T-cell (primary cell): ENCODE measurements at regions not wholly inside any gene's neighbourhood (a gene's known extent, or its start where the extent isn't known, plus 50 kb on each side); places are given as distances from the start of the nearest gene placed in this dataset.

Experiments
- ATAC-seq, 4 experiments: fragments of 200-7000 bp in 3 of 4; fragments of 150-1000 bp in 1 of 4; cut with Tn5 transposase; replicated peaks in 1 of 4; 1 replicate in 3 of 4; 2 replicates in 1 of 4; pipeline ENCODE4 v1.10.0; 2021; ENCODE audit warnings: moderate library complexity in 3 of 4, mild to moderate bottlenecking in 2 of 4, moderate number of reproducible peaks in 1 of 4
- CTCF ChIA-PET, 2 donors: fragments of 300-600 bp; sonication (Branson Sonifier 250); formaldehyde crosslinking; loops; one replicate each; lab custom pipeline; 2022; ENCODE audit warnings: antibody characterized with exemption in 2 of 2; lab: Charles Lee
- POLR2A ChIA-PET, 2 donors: fragments of 300-600 bp; sonication (Branson Sonifier 250); formaldehyde crosslinking; loops; one replicate each; lab custom pipeline; 2022; ENCODE audit warnings: antibody characterized with exemption in 2 of 2; lab: Charles Lee
- DNase-seq, 35 experiments: peaks; one replicate each; pipeline versions ENCODE4 v3.0.0 to v3.0.0-alpha.2; 2013 to 2023
- H3K27ac ChIP-seq: one replicate; pipeline ENCODE4 v1.5.1; 2013; ENCODE audit warnings: low read length
- H3K27me3 ChIP-seq, 2 experiments: replicated peaks in 1 of 2; 1 replicate in 1 of 2; 2 replicates in 1 of 2; pipeline versions ENCODE4 v1.6.1 to v1.7.0; 2013; ENCODE audit warnings: low read length in 1 of 2, mixed read lengths in 1 of 2; ENCODE audit not compliant: control insufficient read depth in 2 of 2, insufficient read depth in 2 of 2; ENCODE audit errors: extremely low read depth in 1 of 2
- H3K36me3 ChIP-seq, 2 donors: 1 replicate in 1 of 2; 2 replicates in 1 of 2; pipeline versions ENCODE4 v1.6.1 to v1.7.0; 2013; ENCODE audit warnings: low read length in 1 of 2; ENCODE audit not compliant: control insufficient read depth in 2 of 2, insufficient read depth in 1 of 2; ENCODE audit errors: extremely low read depth in 1 of 2
- H3K4me1 ChIP-seq, 2 experiments: 1 replicate in 1 of 2; 2 replicates in 1 of 2; pipeline versions ENCODE4 v1.6.1 to v1.7.0; 2013; ENCODE audit warnings: low read length in 2 of 2, mixed read lengths in 1 of 2; ENCODE audit not compliant: insufficient read depth in 2 of 2, control insufficient read depth in 1 of 2; ENCODE audit errors: extremely low read depth in 1 of 2
- H3K4me3 ChIP-seq, 2 donors: 1 replicate in 1 of 2; 2 replicates in 1 of 2; pipeline versions ENCODE4 v1.5.1 to v1.7.0; 2013; ENCODE audit warnings: mild to moderate bottlenecking in 2 of 2, low read length in 1 of 2, moderate library complexity in 1 of 2; ENCODE audit not compliant: control insufficient read depth in 1 of 2; ENCODE audit errors: extremely low read depth in 1 of 2
- H3K9me3 ChIP-seq: 2 replicates; pipeline ENCODE4 v1.7.0; 2013
- H3K27ac Mint-ChIP-seq, 2 donors: one replicate each; pipeline ENCODE4 v1.8.0; 2020 to 2021; ENCODE audit warnings: mild to moderate bottlenecking in 2 of 2, mixed read lengths in 2 of 2
- H3K27me3 Mint-ChIP-seq, 2 donors: one replicate each; pipeline ENCODE4 v1.8.0; 2021 to 2022; ENCODE audit warnings: mixed read lengths in 2 of 2
- H3K36me3 Mint-ChIP-seq: one replicate; pipeline ENCODE4 v1.8.0; 2021; ENCODE audit warnings: mixed read lengths
- H3K4me1 Mint-ChIP-seq, 3 donors: one replicate each; pipeline ENCODE4 v1.8.0; 2020 to 2022; ENCODE audit warnings: mixed read lengths in 3 of 3, mild to moderate bottlenecking in 1 of 3
- H3K4me3 Mint-ChIP-seq, 3 donors: one replicate each; pipeline ENCODE4 v1.8.0; 2020 to 2022; ENCODE audit warnings: mild to moderate bottlenecking in 3 of 3, mixed read lengths in 3 of 3, moderate library complexity in 3 of 3
- H3K9me3 Mint-ChIP-seq, 3 donors: one replicate each; pipeline ENCODE4 v1.8.0; 2020 to 2022; ENCODE audit warnings: mixed read lengths in 3 of 3
- WGBS: methylation state at CpG from one replicate; pipeline ENCODE4 v1.1.5; 2013; ENCODE audit warnings: missing lambda C conversion rate; ENCODE audit not compliant: insufficient coverage; 5-methylcytosine and 5-hydroxymethylcytosine counted together

GRCh38 chr4:129208481-129208880 is 112.5 kb downstream of the C4orf33 start:
- Histone ChIP-seq H3K27me3 (peaks cover 0 to 3% of the 10 kb centered on the region in 2 experiments), H3K9me3 (no peaks in the 10 kb centered on the region), H3K36me3 (no peaks in the 10 kb centered on the region), H3K4me3 (no peak overlapping the region), H3K27ac (no peak overlapping the region), H3K4me1 (no peaks in the 10 kb centered on the region)
- no peak overlapping the region for H3K27ac Mint-ChIP-seq
- ChIA-PET CTCF (no interaction called here), POLR2A (no interaction called here)
- H3K27me3 Mint-ChIP-seq, result peaks cover 7 to 17% of the 10 kb centered on the region in 2 donors
- WGBS, result no CpG with 5 or more reads among the region's 3 CpGs
- no peaks in the 10 kb centered on the region for H3K9me3 Mint-ChIP-seq
- H3K36me3 Mint-ChIP-seq, result no peaks in the 10 kb centered on the region
- no peak overlapping the region for H3K4me3 Mint-ChIP-seq
- no peaks in the 10 kb centered on the region for H3K4me1 Mint-ChIP-seq
- ATAC-seq (no peak), DNase-seq (no peak)

- no peaks in the 10 kb centered on the region for H3K36me3 ChIP-seq
- no peaks in the 10 kb centered on the region for H3K9me3 Mint-ChIP-seq
- H3K27ac Mint-ChIP-seq, result no peak overlapping the region
- H3K4me1 ChIP-seq, result no peaks in the 10 kb centered on the region
- no peaks in the 10 kb centered on the region for H3K36me3 Mint-ChIP-seq
- WGBS, result no CpG with 5 or more reads among the region's 1 CpG
- no peak for DNase-seq
- CTCF ChIA-PET, result no interaction called here
- no peak for ATAC-seq
- H3K27me3 ChIP-seq, result peaks cover 0 to 3% of the 10 kb centered on the region in 2 experiments
- no peak overlapping the region for H3K27ac ChIP-seq
- H3K27me3 Mint-ChIP-seq, result peaks cover 5 to 7% of the 10 kb centered on the region in 2 donors
- POLR2A ChIA-PET, result no interaction called here
- H3K4me3 Mint-ChIP-seq, result no peak overlapping the region
- H3K4me3 ChIP-seq, result no peak overlapping the region
- no peaks in the 10 kb centered on the region for H3K4me1 Mint-ChIP-seq
- H3K9me3 ChIP-seq, result no peaks in the 10 kb centered on the region
Measured at GRCh38 chr4:129213692-129214091, 117.7 kb downstream of the C4orf33 start.

GRCh38 chr4:129218360-129218759 is 122.4 kb downstream of the C4orf33 start:
- Mint-ChIP-seq H3K4me3 (no peak overlapping the region), H3K27ac (no peak overlapping the region), H3K27me3 (peaks cover 0 to 10% of the 10 kb centered on the region in 2 donors), H3K36me3 (no peaks in the 10 kb centered on the region), H3K4me1 (no peaks in the 10 kb centered on the region), H3K9me3 (no peaks in the 10 kb centered on the region)
- no peak overlapping the region for H3K27ac ChIP-seq
- no peak overlapping the region for H3K4me3 ChIP-seq
- H3K9me3 ChIP-seq, result no peaks in the 10 kb centered on the region
- WGBS, result 86% methylated on average over 2 of the region's 4 CpGs
- POLR2A ChIA-PET, result no interaction called here
- H3K4me1 ChIP-seq, result no peaks in the 10 kb centered on the region
- no peaks in the 10 kb centered on the region for H3K27me3 ChIP-seq
- DNase-seq (no peak), ATAC-seq (no peak)
- H3K36me3 ChIP-seq, result no peaks in the 10 kb centered on the region
- CTCF ChIA-PET, result no interaction called here

GRCh38 chr4:129218897-129219296 is 122.9 kb downstream of the C4orf33 start:
- no peaks in the 10 kb centered on the region for H3K4me1 ChIP-seq
- Mint-ChIP-seq H3K4me1 (no peaks in the 10 kb centered on the region), H3K27me3 (peaks cover 0 to 10% of the 10 kb centered on the region in 2 donors), H3K4me3 (no peak overlapping the region), H3K27ac (no peak overlapping the region), H3K9me3 (no peaks in the 10 kb centered on the region), H3K36me3 (no peaks in the 10 kb centered on the region)
- H3K27me3 ChIP-seq, result no peaks in the 10 kb centered on the region
- POLR2A ChIA-PET, result no interaction called here
- WGBS, result no CpG with 5 or more reads among the region's 1 CpG
- CTCF ChIA-PET, result no interaction called here
- DNase-seq (no peak), ATAC-seq (no peak)
- no peak overlapping the region for H3K4me3 ChIP-seq
- no peaks in the 10 kb centered on the region for H3K9me3 ChIP-seq
- H3K36me3 ChIP-seq, result no peaks in the 10 kb centered on the region
- no peak overlapping the region for H3K27ac ChIP-seq

GRCh38 chr4:129220254-129220653 is 124.3 kb downstream of the C4orf33 start:
- Histone ChIP-seq H3K4me1 (no peaks in the 10 kb centered on the region), H3K9me3 (no peaks in the 10 kb centered on the region), H3K27ac (no peak overlapping the region), H3K27me3 (no peaks in the 10 kb centered on the region), H3K4me3 (no peak overlapping the region), H3K36me3 (no peaks in the 10 kb centered on the region)
- peaks cover 0 to 10% of the 10 kb centered on the region in 2 donors for H3K27me3 Mint-ChIP-seq
- ChIA-PET POLR2A (no interaction called here), CTCF (no interaction called here)
- no peaks in the 10 kb centered on the region for H3K4me1 Mint-ChIP-seq
- no peaks in the 10 kb centered on the region for H3K9me3 Mint-ChIP-seq
- DNase-seq (no peak), ATAC-seq (no peak)
- no CpG with 5 or more reads among the region's 1 CpG for WGBS
- no peak overlapping the region for H3K27ac Mint-ChIP-seq
- H3K4me3 Mint-ChIP-seq, result no peak overlapping the region
- H3K36me3 Mint-ChIP-seq, result no peaks in the 10 kb centered on the region

- ChIA-PET POLR2A (no interaction called here), CTCF (no interaction called here)
- no peaks in the 10 kb centered on the region for H3K9me3 ChIP-seq
- H3K27ac Mint-ChIP-seq, result no peak overlapping the region
- no peaks in the 10 kb centered on the region for H3K4me1 ChIP-seq
- no peak overlapping the region for H3K4me3 ChIP-seq
- H3K4me3 Mint-ChIP-seq, result no peak overlapping the region
- no peaks in the 10 kb centered on the region for H3K36me3 ChIP-seq
- no peak for ATAC-seq
- H3K27me3 ChIP-seq, result no peaks in the 10 kb centered on the region
- H3K9me3 Mint-ChIP-seq, result no peaks in the 10 kb centered on the region
- H3K36me3 Mint-ChIP-seq, result no peaks in the 10 kb centered on the region
- no peak for DNase-seq
- no peaks in the 10 kb centered on the region for H3K4me1 Mint-ChIP-seq
- peaks cover 4 to 15% of the 10 kb centered on the region in 2 donors for H3K27me3 Mint-ChIP-seq
- no peak overlapping the region for H3K27ac ChIP-seq
Measured at GRCh38 chr4:129223945-129224344, 128.0 kb downstream of the C4orf33 start.

- POLR2A ChIA-PET, result no interaction called here
Measured at GRCh38 chr4:129230846-129231245, 134.9 kb downstream of the C4orf33 start.

More at GRCh38 chr4:129230846-129231245, 134.9 kb downstream of the C4orf33 start:
- Histone ChIP-seq H3K27me3 (no peaks in the 10 kb centered on the region), H3K27ac (no peak overlapping the region), H3K36me3 (no peaks in the 10 kb centered on the region), H3K9me3 (no peaks in the 10 kb centered on the region), H3K4me1 (no peaks in the 10 kb centered on the region), H3K4me3 (no peak overlapping the region)
- H3K4me3 Mint-ChIP-seq, result no peak overlapping the region
- DNase-seq (no peak), ATAC-seq (no peak)
- H3K9me3 Mint-ChIP-seq, result no peaks in the 10 kb centered on the region
- no CpG with 5 or more reads among the region's 4 CpGs for WGBS
- no peak overlapping the region for H3K27ac Mint-ChIP-seq
- CTCF ChIA-PET, result no interaction called here
- H3K27me3 Mint-ChIP-seq, result peaks cover 16 to 24% of the 10 kb centered on the region in 2 donors
- H3K4me1 Mint-ChIP-seq, result no peaks in the 10 kb centered on the region
- no peaks in the 10 kb centered on the region for H3K36me3 Mint-ChIP-seq
